Hematopoietic multipotent progenitor cell (in vitro differentiated cells): ENCODE measurements at regions not wholly inside any gene's neighbourhood (a gene's known extent, or its start where the extent isn't known, plus 50 kb on each side); places are given as distances from the start of the nearest gene placed in this dataset.

Experiments
- DNase-seq, 3 donors: peaks; one replicate each; pipeline ENCODE4 v3.0.0-alpha.2; 2011 to 2015; ENCODE audit warnings: low read depth in 2 of 3, low spot score in 2 of 3

DNA sequence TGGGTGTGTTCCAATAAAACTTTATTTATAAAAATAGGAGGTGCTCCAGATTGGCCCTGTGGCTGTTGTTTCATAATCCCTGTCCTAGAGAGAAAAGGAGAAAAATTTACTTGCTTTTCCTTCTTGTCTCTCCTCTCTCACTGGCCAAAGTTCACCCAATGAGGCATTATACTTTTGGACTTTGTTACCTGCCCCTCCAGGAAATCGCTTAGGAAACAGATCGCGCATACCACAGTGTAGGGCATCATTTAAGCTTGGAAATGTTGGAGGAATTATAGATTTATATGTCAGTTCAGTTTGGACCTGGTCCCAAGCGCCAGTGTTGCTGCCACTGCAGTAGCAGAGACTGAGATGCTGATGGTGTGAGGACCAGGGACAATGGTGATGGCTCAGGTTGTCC is 337.6 kb upstream of the NR3C2 start:
- DNase-seq: no peak

DNA sequence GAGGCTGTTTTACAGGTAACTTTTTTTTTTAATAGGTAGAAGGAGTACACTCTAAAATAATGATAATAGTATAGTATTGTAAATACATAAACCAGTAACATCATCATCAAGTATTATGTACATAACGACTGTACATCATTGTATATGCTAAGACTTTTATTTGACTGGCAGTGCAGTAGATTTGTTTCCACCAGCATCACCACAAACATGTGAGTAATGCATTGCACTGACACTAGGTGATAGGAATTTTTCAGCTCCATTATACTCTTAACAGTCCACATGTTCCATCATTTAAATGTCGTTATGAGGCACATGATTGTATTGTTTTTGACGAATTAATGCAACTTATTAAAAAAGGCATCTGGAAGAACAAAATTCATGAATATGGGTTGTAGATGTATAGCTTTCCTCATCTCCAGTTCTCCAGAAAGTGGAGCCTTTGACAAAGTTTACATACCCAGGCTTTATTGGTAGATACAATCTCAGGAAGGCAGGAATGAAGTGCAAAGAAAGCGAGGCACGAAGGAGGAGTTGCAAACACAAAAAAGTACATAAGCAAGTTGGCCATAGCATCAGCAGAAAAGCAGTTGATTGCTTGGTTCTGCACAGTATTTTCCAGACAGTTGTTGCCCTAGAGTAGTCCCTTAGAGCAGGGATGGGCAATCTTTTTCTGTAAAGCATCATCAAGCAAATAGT is 336.9 kb upstream of the NR3C2 start:
- DNase-seq: no peak

DNA sequence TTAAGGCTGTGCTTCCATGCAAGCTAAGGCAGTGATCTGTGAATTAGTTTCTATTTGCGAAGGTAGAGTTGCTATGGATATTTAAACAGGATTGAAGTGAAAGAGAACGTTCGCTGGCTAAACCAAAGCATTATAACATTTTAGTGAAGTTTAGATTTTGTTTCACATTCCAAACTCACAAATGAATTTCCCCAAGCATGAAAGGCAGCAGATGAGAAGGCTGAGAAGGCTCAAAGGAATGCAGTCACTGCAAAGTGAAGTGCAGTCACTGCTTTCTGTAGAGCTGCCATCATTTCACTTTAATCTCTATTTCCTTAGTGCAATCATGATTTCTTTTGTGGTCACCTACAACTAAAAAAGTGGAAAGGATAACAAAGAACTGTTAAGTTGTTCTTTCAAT is 334.7 kb upstream of the NR3C2 start:
- DNase-seq: no peak

DNA sequence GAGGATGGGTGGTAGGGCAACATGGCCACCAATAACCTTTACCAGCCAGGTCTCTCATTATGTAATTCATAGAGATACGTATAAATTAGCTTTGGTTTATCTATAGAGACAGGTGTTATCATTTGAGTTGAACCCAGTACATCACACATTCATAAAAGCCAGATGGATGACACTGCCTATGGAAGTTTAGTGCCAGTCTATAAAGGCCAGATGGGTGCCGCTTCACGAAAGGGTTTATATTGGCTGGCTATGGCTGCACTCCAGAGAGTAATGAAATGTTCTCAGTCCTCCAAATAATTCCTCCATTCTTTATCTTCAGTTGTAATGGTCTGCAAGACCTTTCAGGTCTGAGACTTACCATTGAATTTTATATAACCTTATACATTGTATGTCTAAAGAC is 331.9 kb upstream of the NR3C2 start:
- DNase-seq: no peak

GRCh38 chr4:148773313-148773712 is 331.1 kb upstream of the NR3C2 start:
- no peak for DNase-seq

- DNase-seq: no peak
Observed at GRCh38 chr4:148770848-148771247, 328.6 kb upstream of the NR3C2 start.

DNA sequence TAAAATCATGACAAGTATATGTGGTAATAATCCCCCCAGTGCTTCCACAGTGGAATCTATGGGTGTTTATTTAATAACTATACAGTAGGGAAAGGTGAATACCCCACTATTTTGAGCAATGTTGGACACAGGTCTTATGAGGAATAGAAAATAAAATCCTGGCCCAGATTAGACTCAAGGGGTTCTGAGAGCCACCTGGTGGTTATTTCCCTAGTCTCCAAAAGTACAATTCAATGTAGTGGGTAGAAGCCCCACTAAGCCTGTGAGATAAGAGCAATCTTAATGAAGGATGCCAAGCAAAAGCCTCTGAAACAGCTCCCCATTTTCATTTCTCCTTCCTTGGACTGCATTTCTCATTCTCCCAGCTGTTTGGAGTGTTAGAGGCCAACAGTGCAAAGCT is 328.2 kb upstream of the NR3C2 start:
- no peak for DNase-seq

DNA sequence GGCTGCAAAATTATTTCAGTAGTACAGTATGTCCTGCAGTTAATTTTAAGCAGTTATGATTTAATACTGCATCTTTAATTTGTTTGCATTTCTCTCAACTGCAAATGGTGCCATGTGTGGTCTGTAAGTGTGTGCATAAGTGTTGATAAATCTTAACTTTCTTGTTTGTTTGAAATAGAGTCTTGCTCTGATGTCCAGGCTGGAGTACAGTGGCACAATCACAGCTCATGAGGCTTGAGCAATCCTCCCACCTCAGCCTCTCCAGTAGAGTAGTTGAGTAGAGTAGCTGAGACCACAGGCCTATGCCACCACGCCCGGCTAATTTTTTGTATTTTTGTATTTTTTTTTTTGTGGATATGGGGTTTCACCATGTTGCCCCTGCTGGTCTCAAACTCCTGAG is 322.5 kb upstream of the NR3C2 start:
- no peak for DNase-seq

DNA sequence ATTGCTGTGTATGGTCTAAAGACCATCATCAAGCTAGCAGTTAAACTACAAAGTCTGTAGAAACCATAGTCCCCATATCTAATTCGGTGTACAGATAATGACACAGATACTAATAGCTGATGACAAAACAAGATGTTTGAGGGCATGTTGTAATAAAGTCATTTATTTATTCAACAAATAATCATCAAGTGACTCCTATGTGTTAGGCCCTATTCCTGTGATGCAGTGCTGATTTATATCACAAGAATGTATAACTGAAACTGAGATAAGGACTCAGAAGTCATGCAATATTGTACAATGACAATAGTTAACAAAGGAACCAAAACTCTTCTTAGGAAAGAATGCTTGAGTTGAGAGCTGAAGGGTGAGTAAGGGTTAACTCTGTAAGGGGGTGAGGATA is 315.0 kb upstream of the NR3C2 start:
- no peak for DNase-seq

GRCh38 chr4:148749403-148749802 is 307.2 kb upstream of the NR3C2 start:
- DNase-seq: no peak

- DNase-seq: no peak
Observed at GRCh38 chr4:148747721-148748268, 305.6 kb upstream of the NR3C2 start.

DNA sequence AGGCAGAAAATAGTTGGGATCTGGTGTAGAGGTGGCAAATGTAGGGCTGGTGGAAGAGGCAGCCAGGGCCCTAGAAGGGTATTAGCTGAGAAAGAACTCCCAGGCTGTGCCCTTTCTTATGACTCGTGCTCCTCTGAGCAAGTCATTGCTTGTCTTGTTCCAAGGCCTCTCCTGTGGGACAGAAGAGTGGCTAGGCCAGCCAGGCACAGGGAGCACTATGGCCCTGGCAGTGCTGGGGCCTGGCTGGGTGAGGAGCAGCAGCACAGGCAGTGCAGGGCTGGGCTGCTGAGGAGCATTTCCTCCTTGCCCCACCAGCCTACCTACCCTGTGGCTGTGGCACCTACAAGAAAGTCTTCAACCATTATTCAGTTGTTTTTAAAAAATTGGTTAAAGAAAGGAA is 298.5 kb upstream of the NR3C2 start:
- no peak for DNase-seq

- DNase-seq: no peak
Observed at GRCh38 chr4:148737061-148737770, 295.0 kb upstream of the NR3C2 start.

DNA sequence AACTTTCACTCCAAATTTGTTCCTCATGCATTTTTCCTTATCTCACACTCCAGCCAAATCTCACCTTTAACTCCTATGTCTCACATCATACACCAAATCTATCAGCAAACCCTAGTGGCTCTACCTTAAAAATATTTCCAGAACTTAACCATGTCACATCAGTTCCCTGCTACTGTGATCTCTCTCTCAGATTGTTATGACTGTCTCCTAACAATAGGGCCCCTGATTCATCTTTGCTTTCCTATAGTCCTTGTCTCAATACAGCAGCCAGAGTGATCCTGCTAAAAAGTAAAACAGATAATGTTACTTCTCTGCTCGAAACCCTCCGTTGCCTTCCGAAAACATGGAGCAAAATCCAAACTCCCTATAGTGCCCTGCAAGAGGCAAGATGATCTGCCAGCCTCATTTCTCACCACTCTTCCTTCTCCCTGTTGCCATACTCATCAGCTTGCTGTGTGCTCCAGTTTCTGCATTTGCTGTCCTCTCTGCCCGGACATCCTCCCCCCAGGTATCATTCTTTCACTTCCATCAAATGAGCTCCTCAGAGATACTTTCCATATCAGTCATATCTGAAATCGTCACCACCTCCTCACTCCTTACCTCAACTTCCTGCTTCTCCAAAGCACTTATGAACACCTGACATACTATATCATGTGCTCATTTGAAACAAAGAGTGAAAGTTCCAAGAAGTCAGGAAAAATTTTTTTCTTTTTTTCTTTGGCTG is 293.4 kb upstream of the NR3C2 start:
- DNase-seq: no peak

DNA sequence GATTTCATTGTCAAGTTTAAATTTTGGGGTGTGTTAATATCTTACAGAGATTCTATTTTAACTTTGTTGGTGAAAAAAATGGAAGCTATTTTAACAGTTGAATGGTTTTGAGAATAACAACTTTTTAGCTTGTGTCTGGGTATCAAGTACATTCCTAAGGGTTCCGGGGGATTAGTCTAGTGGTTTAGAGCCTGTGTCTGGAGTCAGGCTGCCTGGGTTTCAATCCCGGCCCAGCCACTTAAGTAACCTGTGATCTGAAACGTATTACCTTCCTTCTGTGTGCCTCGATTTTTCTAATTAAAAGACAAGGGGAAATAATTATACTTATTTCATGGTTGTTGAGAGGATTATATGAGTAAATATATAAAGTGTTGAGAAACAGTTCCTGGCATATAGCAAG is 288.6 kb upstream of the NR3C2 start:
- DNase-seq: no peak

- DNase-seq: no peak
Observed at GRCh38 chr4:148730082-148730640, 287.9 kb upstream of the NR3C2 start.

DNA sequence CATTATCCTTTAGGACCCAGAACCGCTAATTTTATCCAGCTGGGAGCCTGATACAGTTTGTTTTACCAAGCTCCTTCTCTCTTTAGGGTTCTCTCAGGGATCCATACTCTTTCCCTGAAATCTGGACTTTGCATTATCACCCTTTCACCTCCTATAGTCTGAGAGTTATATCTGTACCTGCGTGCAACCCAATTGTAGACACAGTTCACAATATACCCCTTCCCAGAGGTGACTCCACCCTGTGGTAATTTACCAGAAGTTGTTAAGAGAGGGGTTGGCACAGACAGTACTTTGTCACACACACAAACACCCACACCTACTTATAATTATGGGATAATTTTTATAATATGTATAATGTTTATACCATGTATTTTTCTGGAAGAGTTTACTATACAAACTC is 275.8 kb upstream of the NR3C2 start:
- no peak for DNase-seq

- DNase-seq: no peak
Observed at GRCh38 chr4:148716431-148717052, 274.3 kb upstream of the NR3C2 start.

DNA sequence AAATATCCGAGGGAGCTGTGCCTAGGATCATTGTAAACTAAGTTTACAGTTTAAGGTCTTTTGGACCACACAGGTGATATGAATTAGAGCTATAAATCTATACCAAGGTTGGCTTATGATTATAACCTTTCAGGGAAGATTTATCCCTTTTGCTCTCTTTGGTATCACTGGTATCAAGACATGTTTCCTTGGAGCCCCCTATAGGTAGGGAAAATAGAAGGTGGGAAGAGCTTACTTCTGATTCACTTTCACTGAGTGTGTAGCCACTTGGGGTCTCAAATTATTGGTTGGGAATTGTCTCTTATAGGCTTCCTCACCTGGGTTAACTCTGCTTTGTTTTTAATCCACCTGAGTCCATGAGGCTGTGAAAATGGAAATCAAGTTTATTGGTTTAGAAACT is 262.1 kb upstream of the NR3C2 start:
- DNase-seq: no peak

DNA sequence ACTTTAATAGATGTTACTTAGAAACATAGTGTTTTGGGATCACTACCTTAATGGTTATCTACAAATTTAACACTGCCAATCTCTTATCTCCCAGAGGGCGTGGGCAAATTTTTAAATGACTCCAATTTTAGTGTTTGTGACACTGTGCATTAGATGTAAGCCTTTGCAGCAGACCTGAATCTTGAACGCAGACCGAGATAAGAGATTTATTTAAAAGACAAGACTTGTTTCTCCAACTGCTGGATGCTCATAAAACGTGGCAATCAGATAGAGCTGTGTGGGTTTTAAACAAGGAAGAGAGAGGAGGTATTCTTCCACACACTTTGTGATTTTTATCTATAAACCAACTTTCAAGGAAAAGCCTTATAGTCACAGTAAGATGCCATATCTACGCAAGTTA is 252.5 kb upstream of the NR3C2 start:
- DNase-seq: no peak
